Mesendoderm (in vitro differentiated cells): ENCODE measurements at regions not wholly inside any gene's neighbourhood (a gene's known extent, or its start where the extent isn't known, plus 50 kb on each side); places are given as distances from the start of the nearest gene placed in this dataset.

Experiments used
- DNase-seq: peaks from one replicate; pipeline ENCODE4 v3.0.0; 2013
- H2AK5ac ChIP-seq: 2 replicates; pipeline ENCODE4 v1.6.1; 2013; ENCODE audit warnings: low read length, inconsistent platforms
- H2BK120ac ChIP-seq: 2 replicates; pipeline ENCODE4 v1.6.1; 2013; ENCODE audit warnings: low read depth, mild to moderate bottlenecking, low read length, moderate library complexity, mixed read lengths
- H2BK15ac ChIP-seq: replicated peaks from 2 replicates; pipeline ENCODE4 v1.6.1; 2013; ENCODE audit warnings: low read depth, mild to moderate bottlenecking, moderate library complexity
- H2BK5ac ChIP-seq: 2 replicates; pipeline ENCODE4 v1.6.1; 2013; ENCODE audit warnings: low read length, inconsistent platforms
- H3K18ac ChIP-seq: 2 replicates; pipeline ENCODE4 v1.6.1; 2013; ENCODE audit warnings: mild to moderate bottlenecking, low read length, mixed read lengths
- H3K23ac ChIP-seq: one replicate; pipeline ENCODE4 v1.6.1; 2013; ENCODE audit warnings: low read length
- H3K27ac ChIP-seq: 2 replicates; pipeline ENCODE4 v1.5.1; 2013; ENCODE audit warnings: low read depth, mild to moderate bottlenecking, inconsistent platforms, low read length, moderate library complexity
- H3K27me3 ChIP-seq: 2 replicates; pipeline ENCODE4 v1.6.1; 2013; ENCODE audit warnings: low read length, control low read depth, mild to moderate bottlenecking, inconsistent platforms; ENCODE audit not compliant: insufficient read depth, poor library complexity
- H3K36me3 ChIP-seq: 2 replicates; pipeline ENCODE4 v1.6.1; 2013; ENCODE audit warnings: low read length, inconsistent platforms; ENCODE audit not compliant: control insufficient read depth, insufficient read depth
- H3K4ac ChIP-seq: one replicate; pipeline ENCODE4 v1.6.1; 2013; ENCODE audit warnings: low read depth, mild to moderate bottlenecking, low read length, moderate library complexity
- H3K4me1 ChIP-seq: 2 replicates; pipeline ENCODE4 v1.6.1; 2013; ENCODE audit warnings: low read depth, low read length, inconsistent platforms; ENCODE audit not compliant: control insufficient read depth
- H3K4me2 ChIP-seq: 2 replicates; pipeline ENCODE4 v1.6.1; 2013; ENCODE audit warnings: low read length
- H3K4me3 ChIP-seq: 2 replicates; pipeline ENCODE4 v1.5.1; 2013; ENCODE audit warnings: mild to moderate bottlenecking, low read length
- H3K56ac ChIP-seq: one replicate; pipeline ENCODE4 v1.6.1; 2013; ENCODE audit warnings: low read length
- H3K79me1 ChIP-seq: 2 replicates; pipeline ENCODE4 v1.6.1; 2013; ENCODE audit warnings: low read length, inconsistent platforms
- H3K79me2 ChIP-seq: 2 replicates; pipeline ENCODE4 v1.6.1; 2013; ENCODE audit warnings: mild to moderate bottlenecking, low read length; ENCODE audit not compliant: control insufficient read depth, insufficient read depth
- H3K9ac ChIP-seq: 2 replicates; pipeline ENCODE4 v1.6.1; 2013; ENCODE audit warnings: low read length, inconsistent platforms
- H4K5ac ChIP-seq: one replicate; pipeline ENCODE4 v1.6.1; 2013; ENCODE audit warnings: low read length
- H4K8ac ChIP-seq: one replicate; pipeline ENCODE4 v1.6.1; 2013; ENCODE audit warnings: low read depth, mild to moderate bottlenecking, control low read depth, low read length, moderate library complexity
- WGBS: extraction: QIAGEN DNeasy Blood & Tissue Kit; methylation state at CpG from one replicate; pipeline ENCODE4 v1.1.7; 2013; ENCODE audit warnings: low lambda C conversion rate, missing lambda C conversion rate; ENCODE audit not compliant: insufficient coverage; ENCODE audit errors: extremely low coverage; 5-methylcytosine and 5-hydroxymethylcytosine counted together

DNA sequence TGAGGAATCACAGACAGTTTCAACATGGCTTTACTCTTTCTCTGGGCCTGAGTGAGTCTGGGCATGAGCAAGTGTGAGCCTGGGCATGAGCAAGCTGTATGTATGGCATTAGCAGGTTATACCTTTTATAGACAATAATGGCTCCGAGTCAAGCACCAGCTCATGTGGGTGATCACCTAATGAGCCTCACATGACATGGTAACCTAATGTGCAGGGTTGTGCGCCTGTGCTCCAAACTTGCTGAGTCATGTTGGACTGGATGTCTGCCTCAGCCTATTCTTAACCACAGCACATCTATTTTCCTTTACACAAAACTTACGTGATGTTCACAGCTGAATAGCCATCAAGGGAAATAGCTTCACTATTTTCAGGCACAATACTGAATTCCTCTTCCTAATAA, 236.2 kb upstream of the NRIP1 start:
- H3K27ac ChIP-seq: no peak overlapping the region
- H3K4me1 ChIP-seq: no peaks in the 10 kb centered on the region

GRCh38 chr21:15301736-15302135, 236.9 kb upstream of the NRIP1 start:
- no peak overlapping the region for H3K56ac ChIP-seq
- no peak overlapping the region for H3K4me3 ChIP-seq
- H3K79me2 ChIP-seq: no peaks in the 10 kb centered on the region
- H2BK5ac ChIP-seq: no peak overlapping the region
- no peak overlapping the region for H2BK120ac ChIP-seq
- no peak overlapping the region for H4K8ac ChIP-seq
- no peak for DNase-seq
- H3K4me2 ChIP-seq: no peak overlapping the region
- no peaks in the 10 kb centered on the region for H3K27me3 ChIP-seq
- H3K36me3 ChIP-seq: no peaks in the 10 kb centered on the region
- no peak overlapping the region for H2AK5ac ChIP-seq
- no peaks in the 10 kb centered on the region for H3K79me1 ChIP-seq
- H3K27ac ChIP-seq: no peak overlapping the region
- no peak overlapping the region for H3K23ac ChIP-seq
- no peak overlapping the region for H3K4ac ChIP-seq
- no peak overlapping the region for H3K18ac ChIP-seq
- H2BK15ac ChIP-seq: no peak overlapping the region
- H3K9ac ChIP-seq: no peak overlapping the region
- WGBS: no CpG with 5 or more reads among the region's 2 CpGs
- no peaks in the 10 kb centered on the region for H3K4me1 ChIP-seq
- H4K5ac ChIP-seq: no peak overlapping the region

More for the DNA sequence above, 236.2 kb upstream of the NRIP1 start:
- no peak overlapping the region for H2BK5ac ChIP-seq
- H3K9ac ChIP-seq: no peak overlapping the region
- H3K56ac ChIP-seq: no peak overlapping the region
- no peaks in the 10 kb centered on the region for H3K36me3 ChIP-seq
- no peaks in the 10 kb centered on the region for H3K27me3 ChIP-seq
- H3K79me1 ChIP-seq: no peaks in the 10 kb centered on the region
- no peak overlapping the region for H3K4me3 ChIP-seq
- no peak overlapping the region for H2AK5ac ChIP-seq
- no CpG with 5 or more reads among the region's 3 CpGs for WGBS
- no peak overlapping the region for H4K5ac ChIP-seq
- DNase-seq: peak; percentile 44
- H2BK120ac ChIP-seq: no peak overlapping the region
- no peaks in the 10 kb centered on the region for H3K79me2 ChIP-seq
- no peak overlapping the region for H2BK15ac ChIP-seq
- no peak overlapping the region for H3K23ac ChIP-seq
- no peak overlapping the region for H4K8ac ChIP-seq
- no peak overlapping the region for H3K18ac ChIP-seq
- no peak overlapping the region for H3K4me2 ChIP-seq
- no peak overlapping the region for H3K4ac ChIP-seq

DNA sequence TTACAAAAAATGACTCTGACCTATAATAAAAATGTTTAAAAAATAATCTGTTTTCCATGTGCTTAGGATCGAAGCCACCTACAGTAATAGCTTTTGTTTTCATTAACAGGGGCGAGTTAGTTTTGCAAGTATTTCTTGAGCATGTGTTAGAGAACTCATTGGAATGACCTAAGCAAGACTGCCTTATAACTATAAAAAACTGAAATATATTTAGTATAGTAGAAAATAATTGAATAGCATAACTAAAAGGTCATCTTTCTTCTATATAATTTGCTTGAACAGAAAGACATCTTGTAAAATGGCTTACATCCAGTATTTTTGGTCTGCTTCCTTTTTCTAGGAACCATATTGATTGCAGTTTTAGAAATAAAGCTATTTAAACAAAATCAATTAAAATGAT, 241.5 kb upstream of the NRIP1 start:
- Histone ChIP-seq H2BK5ac (no peak overlapping the region), H3K23ac (no peak overlapping the region), H2BK120ac (no peak overlapping the region), H3K4me1 (no peaks in the 10 kb centered on the region), H3K4me3 (no peak overlapping the region), H3K4ac (no peak overlapping the region), H4K5ac (no peak overlapping the region), H3K27me3 (no peaks in the 10 kb centered on the region), H2AK5ac (no peak overlapping the region), H3K18ac (no peak overlapping the region), H3K4me2 (no peak overlapping the region), H3K9ac (no peak overlapping the region), H3K56ac (no peak overlapping the region), H2BK15ac (no peak overlapping the region), H4K8ac (no peak overlapping the region), H3K36me3 (no peaks in the 10 kb centered on the region), H3K79me1 (no peaks in the 10 kb centered on the region), H3K27ac (no peak overlapping the region), H3K79me2 (no peaks in the 10 kb centered on the region)
- no CpG with 5 or more reads among the region's 2 CpGs for WGBS
- DNase-seq: no peak

DNA sequence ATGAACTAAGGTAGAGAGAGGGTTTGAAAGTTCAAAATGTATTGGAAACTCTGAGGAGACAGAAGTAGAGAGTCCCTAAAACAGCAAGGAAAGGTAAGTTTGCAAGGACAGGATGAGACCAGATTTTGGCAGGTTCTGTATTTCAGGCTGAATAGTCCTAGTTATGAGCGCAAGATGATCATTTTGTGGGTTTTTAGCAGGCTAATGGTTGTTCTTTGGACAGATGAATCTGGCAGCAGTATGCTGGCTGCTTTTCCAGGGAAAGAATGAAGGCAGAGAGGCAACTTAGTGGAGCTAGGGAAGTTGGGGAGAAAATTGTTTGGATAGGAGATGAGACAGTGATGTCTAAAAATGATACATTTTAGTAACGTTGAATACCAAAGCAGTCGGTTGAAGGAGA, 243.5 kb upstream of the NRIP1 start:
- no peak for DNase-seq
- Histone ChIP-seq H3K27ac (no peak overlapping the region), H3K4ac (no peak overlapping the region), H3K79me1 (no peaks in the 10 kb centered on the region), H3K56ac (no peak overlapping the region), H2BK5ac (no peak overlapping the region), H2AK5ac (no peak overlapping the region), H3K18ac (no peak overlapping the region), H3K4me1 (no peaks in the 10 kb centered on the region), H3K36me3 (no peaks in the 10 kb centered on the region), H3K23ac (no peak overlapping the region), H3K4me3 (no peak overlapping the region), H3K79me2 (no peaks in the 10 kb centered on the region), H4K5ac (no peak overlapping the region), H4K8ac (no peak overlapping the region), H2BK120ac (no peak overlapping the region), H3K27me3 (no peaks in the 10 kb centered on the region), H2BK15ac (no peak overlapping the region), H3K9ac (no peak overlapping the region), H3K4me2 (no peak overlapping the region)
- 100% methylated on average over 2 of the region's 3 CpGs for WGBS

DNA sequence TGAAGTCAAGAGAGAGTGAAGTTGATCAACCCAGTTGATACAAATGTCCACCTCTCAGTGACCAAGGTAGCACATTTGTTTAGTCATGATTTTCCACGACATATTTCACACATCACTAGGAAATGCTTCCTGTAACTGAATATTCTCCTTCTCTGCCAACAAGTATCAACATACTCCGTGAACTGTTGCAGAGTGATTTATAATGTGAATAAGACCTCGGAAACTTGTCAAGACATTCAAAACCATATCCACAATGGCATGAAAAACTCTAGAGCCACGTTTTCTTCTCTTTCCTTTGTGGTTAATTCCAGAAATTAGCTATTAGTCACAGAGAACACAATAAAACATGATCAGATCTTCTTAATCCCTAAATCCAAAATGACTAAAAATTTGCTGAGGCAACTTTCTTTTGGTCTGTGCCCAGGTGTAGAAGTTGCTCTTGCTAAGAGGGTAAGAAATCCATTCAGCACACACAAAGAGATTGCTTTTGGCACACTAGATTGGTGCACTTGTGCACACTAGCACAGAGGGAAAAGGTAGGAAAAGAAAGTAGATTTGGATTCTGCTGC, 244.3 kb upstream of the NRIP1 start:
- DNase-seq: no peak
- Histone ChIP-seq H3K27ac (no peak overlapping the region), H3K56ac (no peak overlapping the region), H2BK15ac (no peak overlapping the region), H3K27me3 (no peaks in the 10 kb centered on the region), H3K4me2 (no peak overlapping the region), H3K4me1 (no peaks in the 10 kb centered on the region), H3K23ac (no peak overlapping the region), H3K36me3 (no peaks in the 10 kb centered on the region), H2BK5ac (no peak overlapping the region), H3K4me3 (no peak overlapping the region), H2AK5ac (no peak overlapping the region), H3K9ac (no peak overlapping the region), H2BK120ac (no peak overlapping the region), H3K18ac (no peak overlapping the region), H3K4ac (no peak overlapping the region), H4K5ac (no peak overlapping the region), H4K8ac (no peak overlapping the region), H3K79me2 (no peaks in the 10 kb centered on the region), H3K79me1 (no peaks in the 10 kb centered on the region)
- no CpG with 5 or more reads among the region's 4 CpGs for WGBS

DNA sequence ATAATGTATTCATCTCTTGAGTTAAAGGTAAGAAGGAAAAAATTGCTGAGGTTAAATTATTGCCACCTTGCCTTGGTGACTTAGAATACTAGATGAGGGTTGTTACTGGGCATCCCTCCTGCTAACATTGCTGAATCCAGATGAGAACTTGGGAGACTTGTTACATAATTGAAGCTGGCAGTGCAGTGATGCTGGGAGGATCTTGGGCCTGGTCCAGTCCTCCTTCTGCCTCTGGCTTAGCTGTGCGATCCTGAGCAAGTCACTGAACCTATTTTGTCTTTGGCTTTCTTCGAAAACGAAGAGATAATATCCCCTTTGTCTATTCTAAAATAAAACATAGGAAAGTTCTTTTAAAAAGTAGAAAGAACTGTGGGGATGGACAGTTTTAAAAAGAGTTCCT, 244.9 kb upstream of the NRIP1 start:
- H2BK5ac ChIP-seq: no peak overlapping the region
- H4K5ac ChIP-seq: no peak overlapping the region
- no peak overlapping the region for H3K23ac ChIP-seq
- H3K4me1 ChIP-seq: no peaks in the 10 kb centered on the region
- no peak overlapping the region for H4K8ac ChIP-seq
- no peaks in the 10 kb centered on the region for H3K27me3 ChIP-seq
- no peak overlapping the region for H3K4me2 ChIP-seq
- no peak overlapping the region for H3K4ac ChIP-seq
- no peaks in the 10 kb centered on the region for H3K79me1 ChIP-seq
- no peak overlapping the region for H3K56ac ChIP-seq
- H3K4me3 ChIP-seq: no peak overlapping the region
- no peaks in the 10 kb centered on the region for H3K79me2 ChIP-seq
- H2BK15ac ChIP-seq: no peak overlapping the region
- no peak overlapping the region for H3K9ac ChIP-seq
- no CpG with 5 or more reads among the region's 3 CpGs for WGBS
- no peaks in the 10 kb centered on the region for H3K36me3 ChIP-seq
- no peak for DNase-seq
- no peak overlapping the region for H3K27ac ChIP-seq
- H2BK120ac ChIP-seq: no peak overlapping the region
- H2AK5ac ChIP-seq: no peak overlapping the region
- H3K18ac ChIP-seq: no peak overlapping the region
